ENCODE measurements at regions not wholly inside any gene's neighbourhood (a gene's known extent, or its start where the extent isn't known, plus 50 kb on each side); places are given as distances from the start of the nearest gene placed in this dataset.

DNA sequence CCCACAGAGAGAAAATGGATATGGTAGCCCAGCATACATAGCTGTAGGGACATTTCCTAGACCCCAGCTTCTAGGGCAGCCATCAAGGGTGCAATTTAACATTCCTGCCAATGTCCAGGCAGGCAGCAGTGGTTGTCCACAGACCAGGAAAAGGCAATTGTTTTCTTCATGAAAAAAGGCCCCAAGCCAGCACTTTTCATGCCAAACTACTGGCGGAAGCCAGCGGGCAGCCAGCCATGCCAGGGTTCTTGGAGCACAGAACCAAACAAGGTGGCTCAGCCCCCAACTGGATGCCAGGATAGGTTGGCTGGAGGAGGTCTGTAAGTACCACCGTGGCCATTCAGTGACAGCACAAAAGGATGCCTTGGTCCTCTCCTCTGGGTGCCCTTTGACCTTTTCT lies 94.6 kb downstream of the BANF2 start:
- H3K27me3 Mint-ChIP-seq (ENCODE audit: low read depth), result no peaks in the 10 kb centered on the region
- peaks cover 9% of the 10 kb centered on the region for H3K9me3 Mint-ChIP-seq (ENCODE audit: low read depth)
- H3K36me3 Mint-ChIP-seq (ENCODE audit: low read depth), result peaks cover 4% of the 10 kb centered on the region
- H3K4me1 Mint-ChIP-seq (ENCODE audit: low read depth), result peaks cover 34% of the 10 kb centered on the region
- DNase-seq (ENCODE audit: low spot score), result no peak
- H3K4me3 Mint-ChIP-seq (ENCODE audit: unreplicated experiment), result no peak overlapping the region
- H3K27ac Mint-ChIP-seq (ENCODE audit: unreplicated experiment), result no peak overlapping the region
- TF ChIP-seq, protein P1, sequence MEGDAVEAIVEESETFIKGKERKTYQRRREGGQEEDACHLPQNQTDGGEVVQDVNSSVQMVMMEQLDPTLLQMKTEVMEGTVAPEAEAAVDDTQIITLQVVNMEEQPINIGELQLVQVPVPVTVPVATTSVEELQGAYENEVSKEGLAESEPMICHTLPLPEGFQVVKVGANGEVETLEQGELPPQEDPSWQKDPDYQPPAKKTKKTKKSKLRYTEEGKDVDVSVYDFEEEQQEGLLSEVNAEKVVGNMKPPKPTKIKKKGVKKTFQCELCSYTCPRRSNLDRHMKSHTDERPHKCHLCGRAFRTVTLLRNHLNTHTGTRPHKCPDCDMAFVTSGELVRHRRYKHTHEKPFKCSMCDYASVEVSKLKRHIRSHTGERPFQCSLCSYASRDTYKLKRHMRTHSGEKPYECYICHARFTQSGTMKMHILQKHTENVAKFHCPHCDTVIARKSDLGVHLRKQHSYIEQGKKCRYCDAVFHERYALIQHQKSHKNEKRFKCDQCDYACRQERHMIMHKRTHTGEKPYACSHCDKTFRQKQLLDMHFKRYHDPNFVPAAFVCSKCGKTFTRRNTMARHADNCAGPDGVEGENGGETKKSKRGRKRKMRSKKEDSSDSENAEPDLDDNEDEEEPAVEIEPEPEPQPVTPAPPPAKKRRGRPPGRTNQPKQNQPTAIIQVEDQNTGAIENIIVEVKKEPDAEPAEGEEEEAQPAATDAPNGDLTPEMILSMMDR (IDR thresholded peaks at IDR 0.05), result no peak

DNA sequence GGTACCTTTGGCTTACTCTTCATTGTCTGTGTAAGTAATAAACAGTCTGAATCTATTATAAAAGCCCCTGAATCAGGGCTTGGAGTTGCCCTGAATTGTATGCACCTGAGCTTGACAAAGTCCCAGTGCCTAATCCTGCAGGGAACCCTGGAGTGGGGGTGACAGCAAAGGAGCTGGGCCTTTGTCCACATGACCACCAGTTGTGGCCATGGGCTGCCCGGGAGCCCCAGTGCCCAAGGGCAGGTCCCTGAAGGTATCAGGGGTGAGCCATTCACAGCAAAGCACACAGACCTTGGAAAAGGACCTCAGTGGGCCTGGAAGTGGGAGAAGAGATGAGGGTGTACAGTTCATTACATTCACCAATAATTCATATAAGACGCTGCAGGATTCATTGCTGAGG lies 94.2 kb downstream of the BANF2 start:
- Mint-ChIP-seq H3K36me3 (ENCODE audit: low read depth) (peaks cover 4% of the 10 kb centered on the region), H3K4me1 (ENCODE audit: low read depth) (peaks cover 38% of the 10 kb centered on the region), H3K27ac (ENCODE audit: unreplicated experiment) (no peak overlapping the region), H3K4me3 (ENCODE audit: unreplicated experiment) (no peak overlapping the region), H3K27me3 (ENCODE audit: low read depth) (no peaks in the 10 kb centered on the region), H3K9me3 (ENCODE audit: low read depth) (peaks cover 12% of the 10 kb centered on the region)
- no peak for DNase-seq (ENCODE audit: low spot score)
- TF ChIP-seq, protein P1 (IDR thresholded peaks at IDR 0.05), result no peak

DNA sequence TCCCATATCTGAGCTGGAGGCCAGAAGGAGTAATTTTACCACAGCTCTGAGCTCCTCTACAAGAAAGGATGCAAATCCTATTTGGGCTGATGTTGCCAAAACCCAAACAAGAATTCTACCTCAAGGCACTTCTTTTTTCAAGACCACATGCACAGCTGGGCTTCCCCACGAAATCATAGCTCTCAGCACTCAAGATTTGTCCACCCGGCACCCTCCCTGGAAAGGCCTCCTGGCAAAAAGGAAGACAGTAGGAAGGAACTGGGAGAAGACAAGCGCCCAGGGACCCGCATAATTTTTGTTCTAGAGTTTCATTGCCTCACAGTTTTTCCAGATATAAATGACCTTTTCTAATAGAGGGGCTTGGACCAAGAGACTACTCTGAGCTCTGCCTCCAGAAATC lies 90.5 kb downstream of the BANF2 start:
- H3K4me3 Mint-ChIP-seq (ENCODE audit: unreplicated experiment), result no peak overlapping the region
- TF ChIP-seq, protein P1 (IDR thresholded peaks at IDR 0.05), result no peak
- peaks cover 9% of the 10 kb centered on the region for H3K9me3 Mint-ChIP-seq (ENCODE audit: low read depth)
- peaks cover 3% of the 10 kb centered on the region for H3K36me3 Mint-ChIP-seq (ENCODE audit: low read depth)
- H3K27me3 Mint-ChIP-seq (ENCODE audit: low read depth), result no peaks in the 10 kb centered on the region
- H3K4me1 Mint-ChIP-seq (ENCODE audit: low read depth), result peaks cover 50% of the 10 kb centered on the region
- no peak for DNase-seq (ENCODE audit: low spot score)
- peak overlapping the region; percentile 14 for H3K27ac Mint-ChIP-seq (ENCODE audit: unreplicated experiment)

DNA sequence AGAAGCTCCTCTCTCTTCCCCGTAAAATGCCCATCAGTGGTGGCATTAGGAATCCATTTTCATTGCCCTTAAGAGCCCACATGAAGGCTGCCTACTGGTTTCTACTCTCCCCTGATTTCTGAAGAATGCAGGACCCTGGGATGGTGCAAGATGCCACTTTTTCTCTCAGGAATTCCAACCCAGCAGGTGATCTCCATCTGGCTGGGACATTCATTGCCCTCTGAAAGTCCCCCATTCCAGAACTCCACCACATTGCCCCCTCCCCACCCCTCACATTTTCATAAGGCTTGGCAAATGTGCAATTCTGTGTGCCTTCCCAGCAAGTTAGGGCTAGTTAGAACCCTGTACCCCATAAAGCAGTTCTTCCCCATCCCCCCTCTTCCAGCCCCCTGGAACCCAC lies 88.0 kb downstream of the BANF2 start:
- DNase-seq (ENCODE audit: low spot score), result no peak
- no peak overlapping the region for H3K4me3 Mint-ChIP-seq (ENCODE audit: unreplicated experiment)
- no peaks in the 10 kb centered on the region for H3K27me3 Mint-ChIP-seq (ENCODE audit: low read depth)
- H3K9me3 Mint-ChIP-seq (ENCODE audit: low read depth), result peaks cover 4% of the 10 kb centered on the region
- H3K4me1 Mint-ChIP-seq (ENCODE audit: low read depth), result peaks cover 62% of the 10 kb centered on the region
- no peak overlapping the region for H3K27ac Mint-ChIP-seq (ENCODE audit: unreplicated experiment)
- TF ChIP-seq, protein P1 (IDR thresholded peaks at IDR 0.05), result no peak
- H3K36me3 Mint-ChIP-seq (ENCODE audit: low read depth), result peaks cover under 1% of the 10 kb centered on the region

DNA sequence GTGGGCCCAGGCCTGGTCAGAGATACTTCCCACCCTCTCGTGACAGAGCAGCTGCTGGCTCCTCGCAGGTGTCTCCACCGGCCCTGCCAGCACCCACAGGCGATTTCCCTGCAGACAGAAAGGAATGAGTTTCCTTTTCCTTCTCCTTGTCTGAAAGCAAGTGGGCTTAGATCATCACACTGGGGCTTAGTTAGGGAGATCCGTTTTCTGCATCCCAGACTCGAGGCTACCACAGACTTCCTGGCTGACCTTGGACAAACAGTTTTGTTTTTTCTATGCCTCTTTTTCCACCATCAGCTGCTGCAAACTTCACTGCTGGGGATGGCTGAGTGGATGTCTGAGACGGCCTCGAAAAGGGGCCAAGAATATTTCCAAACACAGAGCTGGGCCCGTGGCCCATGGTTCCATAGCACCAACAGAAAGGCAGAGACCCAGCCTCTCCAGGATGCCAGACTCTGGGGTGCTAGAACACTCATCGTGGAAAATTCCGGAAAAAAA lies 86.5 kb downstream of the BANF2 start:
- Mint-ChIP-seq H3K4me1 (ENCODE audit: low read depth) (peaks cover 61% of the 10 kb centered on the region), H3K4me3 (ENCODE audit: unreplicated experiment) (peak overlapping the region; percentile 46), H3K27me3 (ENCODE audit: low read depth) (no peaks in the 10 kb centered on the region), H3K36me3 (ENCODE audit: low read depth) (no peaks in the 10 kb centered on the region), H3K9me3 (ENCODE audit: low read depth) (peaks cover 3% of the 10 kb centered on the region), H3K27ac (ENCODE audit: unreplicated experiment) (peak overlapping the region; percentile 94)
- no peak for DNase-seq (ENCODE audit: low spot score)
- TF ChIP-seq, protein P1 (IDR thresholded peaks at IDR 0.05), result no peak

Measured in chondrocyte (in vitro differentiated cells).